Karpas-422 (cell line): ENCODE measurements at regions not wholly inside any gene's neighbourhood (a gene's known extent, or its start where the extent isn't known, plus 50 kb on each side); places are given as distances from the start of the nearest gene placed in this dataset.

ENCODE experiments used
- DNase-seq: peaks from one replicate; pipeline ENCODE4 v3.0.0-alpha.2; 2015
- H2AFZ ChIP-seq: fragments of 200-600 bp; sonication (generic); 2 replicates; pipeline ENCODE4 v1.6.1; 2014; ENCODE audit warnings: antibody characterized with exemption, low read length, mixed read lengths
- H3K27ac ChIP-seq: fragments of 200-600 bp; sonication (generic); 2 replicates; pipeline ENCODE4 v1.5.1; 2014; ENCODE audit warnings: mild to moderate bottlenecking, low read length, moderate library complexity
- H3K27me3 ChIP-seq: fragments of 200-600 bp; sonication (generic); 2 replicates; pipeline ENCODE4 v1.6.1; 2014; ENCODE audit warnings: low read length, mixed read lengths
- H3K36me3 ChIP-seq: fragments of 200-600 bp; sonication (generic); 2 replicates; pipeline ENCODE4 v1.6.1; 2014; ENCODE audit warnings: low read length, mixed read lengths; ENCODE audit not compliant: insufficient read depth
- H3K4me1 ChIP-seq: fragments of 200-600 bp; sonication (generic); 2 replicates; pipeline ENCODE4 v1.6.1; 2014; ENCODE audit warnings: mild to moderate bottlenecking, low read length, mixed read lengths
- H3K4me2 ChIP-seq: fragments of 200-600 bp; sonication (generic); 2 replicates; pipeline ENCODE4 v1.6.1; 2014; ENCODE audit warnings: low read length, low read depth, mild to moderate bottlenecking; ENCODE audit not compliant: poor library complexity, severe bottlenecking
- H3K4me3 ChIP-seq: fragments of 200-600 bp; sonication (generic); 2 replicates; pipeline ENCODE4 v1.5.1; 2014; ENCODE audit warnings: mild to moderate bottlenecking, antibody characterized with exemption, low read length, mixed read lengths
- H3K79me2 ChIP-seq: fragments of 200-600 bp; sonication (generic); 2 replicates; pipeline ENCODE4 v1.6.1; 2014; ENCODE audit warnings: mild to moderate bottlenecking, low read length, mixed read lengths
- H3K9ac ChIP-seq: fragments of 200-600 bp; sonication (generic); 2 replicates; pipeline ENCODE4 v1.6.0; 2014; ENCODE audit warnings: low read length
- H3K9me2 ChIP-seq: fragments of 200-600 bp; sonication (generic), shearing (Covaris generic); replicated peaks from 2 replicates; pipeline ENCODE4 v1.6.0; 2014; ENCODE audit warnings: mild to moderate bottlenecking, low read length, moderate library complexity; ENCODE audit not compliant: insufficient read depth
- H3K9me3 ChIP-seq: fragments of 300-700, 200-600 bp; sonication (generic); 2 replicates; pipeline ENCODE4 v1.6.1; 2014; ENCODE audit warnings: low read length, mixed read lengths
- H4K20me1 ChIP-seq: fragments of 200-600 bp; sonication (generic); 2 replicates; pipeline ENCODE4 v1.6.1; 2014; ENCODE audit warnings: mild to moderate bottlenecking, antibody characterized with exemption, low read length, low read depth; ENCODE audit not compliant: insufficient read depth

DNA sequence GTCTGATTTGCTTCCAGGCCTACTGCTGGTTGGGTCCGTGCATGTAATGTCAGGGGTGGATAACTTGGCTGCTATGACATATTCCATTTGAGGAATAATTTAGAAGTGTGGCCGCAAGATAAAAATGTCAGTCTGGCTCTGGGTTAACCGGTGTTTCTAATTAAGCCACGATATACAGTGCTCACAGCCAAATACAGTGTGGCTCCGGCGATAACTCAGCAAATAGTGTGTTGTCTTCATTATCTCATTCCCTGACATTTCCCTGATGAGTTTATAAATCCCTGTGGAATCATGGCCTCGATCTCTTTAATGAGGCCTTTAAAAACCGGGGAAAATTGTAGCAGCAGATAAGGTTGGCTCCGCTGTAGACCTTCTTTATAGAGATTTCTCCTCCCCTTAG is 1125.0 kb downstream of the TYW1 start:
- no peak overlapping the region for H2AFZ ChIP-seq
- H3K9ac ChIP-seq = no peak overlapping the region
- no peak overlapping the region for H3K4me2 ChIP-seq
- no peak for DNase-seq
- peaks cover 10% of the 10 kb centered on the region for H3K9me3 ChIP-seq
- no peaks in the 10 kb centered on the region for H3K4me1 ChIP-seq
- no peaks in the 10 kb centered on the region for H3K9me2 ChIP-seq
- no peak overlapping the region for H3K27ac ChIP-seq
- H3K4me3 ChIP-seq = no peak overlapping the region
- H4K20me1 ChIP-seq = no peaks in the 10 kb centered on the region
- no peaks in the 10 kb centered on the region for H3K27me3 ChIP-seq
- H3K79me2 ChIP-seq = no peaks in the 10 kb centered on the region
- no peaks in the 10 kb centered on the region for H3K36me3 ChIP-seq

DNA sequence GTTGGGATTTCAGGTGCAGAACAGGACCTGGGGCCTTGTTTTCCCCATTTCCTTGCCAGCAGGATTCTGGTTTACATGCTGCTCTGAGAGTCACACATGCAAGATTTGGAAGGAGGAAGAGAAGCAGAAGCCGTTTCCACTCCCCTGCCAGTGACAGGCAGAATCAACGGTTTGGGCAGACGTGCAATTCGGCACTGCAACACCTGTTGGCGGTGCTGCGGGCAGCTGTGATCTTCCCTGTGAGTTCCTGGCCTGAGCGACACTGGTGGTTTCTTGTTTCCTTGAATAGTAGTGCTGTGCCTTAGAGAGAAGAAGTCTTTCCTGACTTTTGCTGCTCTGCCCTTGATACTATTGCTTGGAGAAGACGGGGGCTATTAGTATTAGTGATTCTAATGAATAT is 1126.2 kb downstream of the TYW1 start:
- H3K4me2 ChIP-seq = no peak overlapping the region
- no peaks in the 10 kb centered on the region for H3K9me2 ChIP-seq
- H3K4me1 ChIP-seq = no peaks in the 10 kb centered on the region
- no peaks in the 10 kb centered on the region for H3K27me3 ChIP-seq
- no peak overlapping the region for H3K4me3 ChIP-seq
- H3K9ac ChIP-seq = no peak overlapping the region
- no peaks in the 10 kb centered on the region for H4K20me1 ChIP-seq
- DNase-seq = no peak
- H3K36me3 ChIP-seq = no peaks in the 10 kb centered on the region
- peaks cover 10% of the 10 kb centered on the region for H3K9me3 ChIP-seq
- H3K27ac ChIP-seq = no peak overlapping the region
- no peak overlapping the region for H2AFZ ChIP-seq
- no peaks in the 10 kb centered on the region for H3K79me2 ChIP-seq

DNA sequence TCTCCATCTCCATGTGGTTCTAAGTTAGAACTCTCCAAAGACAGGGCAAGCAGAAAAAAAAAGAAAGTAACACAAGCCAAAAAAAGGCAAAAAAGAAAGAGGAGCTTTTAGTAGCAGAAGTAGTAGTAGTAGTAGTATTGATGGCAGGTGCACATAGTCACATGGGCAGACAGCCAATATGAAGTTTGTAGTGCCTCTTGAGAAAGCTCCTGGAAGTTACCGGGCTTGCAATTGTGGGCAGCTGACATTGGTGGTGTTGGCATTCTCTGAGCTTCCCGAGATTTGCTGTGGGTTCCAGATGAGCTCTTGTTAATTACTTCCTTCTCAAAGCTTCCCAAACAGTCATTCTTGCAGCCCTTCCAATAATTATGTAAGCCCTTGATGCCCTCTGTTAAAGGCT is 1128.5 kb downstream of the TYW1 start:
- no peaks in the 10 kb centered on the region for H3K4me1 ChIP-seq
- no peaks in the 10 kb centered on the region for H3K79me2 ChIP-seq
- H3K9ac ChIP-seq = no peak overlapping the region
- H3K4me3 ChIP-seq = no peak overlapping the region
- no peak overlapping the region for H3K4me2 ChIP-seq
- H3K9me2 ChIP-seq = no peaks in the 10 kb centered on the region
- no peaks in the 10 kb centered on the region; the same call in 1 of the 2 replicates for H3K9me3 ChIP-seq
- H2AFZ ChIP-seq = no peak overlapping the region
- H4K20me1 ChIP-seq = no peaks in the 10 kb centered on the region
- H3K27ac ChIP-seq = no peak overlapping the region
- no peak for DNase-seq
- no peaks in the 10 kb centered on the region for H3K27me3 ChIP-seq
- no peaks in the 10 kb centered on the region for H3K36me3 ChIP-seq

DNA sequence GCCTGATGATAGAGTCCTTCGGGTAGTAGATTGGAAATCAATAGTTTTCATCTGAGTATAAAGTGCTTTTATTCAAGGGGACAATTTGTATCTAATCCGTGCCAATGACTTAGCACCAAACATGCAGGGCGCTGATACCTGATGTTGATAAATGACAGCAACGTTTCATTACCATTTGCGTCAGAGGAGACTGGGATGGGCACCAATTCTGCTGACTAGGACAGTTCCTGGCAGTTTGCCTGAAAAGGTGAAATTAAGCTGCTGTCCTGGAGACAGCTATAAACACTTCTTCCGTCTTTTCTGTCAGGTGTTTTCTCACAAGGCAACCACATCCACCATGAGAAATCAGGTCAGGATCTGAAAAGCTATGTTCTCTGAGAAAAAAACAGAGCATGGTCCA is 1136.4 kb downstream of the TYW1 start:
- no peaks in the 10 kb centered on the region for H3K36me3 ChIP-seq
- H3K79me2 ChIP-seq = no peaks in the 10 kb centered on the region
- DNase-seq = no peak
- H3K9ac ChIP-seq = no peak overlapping the region
- no peak overlapping the region for H2AFZ ChIP-seq
- H3K27me3 ChIP-seq = no peaks in the 10 kb centered on the region
- H3K4me3 ChIP-seq = no peak overlapping the region
- no peak overlapping the region for H3K27ac ChIP-seq
- no peaks in the 10 kb centered on the region for H4K20me1 ChIP-seq
- no peaks in the 10 kb centered on the region for H3K9me3 ChIP-seq
- no peaks in the 10 kb centered on the region for H3K9me2 ChIP-seq
- H3K4me1 ChIP-seq = no peaks in the 10 kb centered on the region
- no peak overlapping the region for H3K4me2 ChIP-seq

DNA sequence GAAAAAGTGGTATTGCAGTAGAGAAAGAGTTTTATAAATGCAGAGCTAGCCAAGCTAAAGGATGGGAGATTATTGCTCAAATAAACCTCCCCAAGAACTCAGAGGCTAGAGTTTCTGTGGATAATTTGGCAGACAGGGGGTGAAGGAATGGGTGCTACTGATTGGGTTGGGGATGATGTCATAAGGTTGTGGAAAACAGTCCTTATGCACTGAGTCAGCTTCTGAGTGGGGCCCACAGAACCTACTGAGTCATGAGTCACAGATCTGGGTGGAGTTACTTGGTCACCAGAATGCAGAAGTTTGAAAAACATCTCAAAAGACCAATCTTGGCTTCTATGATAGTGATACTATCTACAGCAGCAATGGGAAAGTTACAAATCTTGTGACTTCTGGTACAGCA is 1146.7 kb downstream of the TYW1 start:
- Histone ChIP-seq H3K36me3 (no peaks in the 10 kb centered on the region; the same call in 1 of the 2 replicates), H3K9me3 (no peaks in the 10 kb centered on the region), H3K4me2 (no peak overlapping the region), H3K27me3 (no peaks in the 10 kb centered on the region), H2AFZ (no peak overlapping the region), H3K4me3 (no peak overlapping the region), H3K9me2 (no peaks in the 10 kb centered on the region), H3K9ac (no peak overlapping the region), H3K79me2 (no peaks in the 10 kb centered on the region), H4K20me1 (no peaks in the 10 kb centered on the region), H3K4me1 (no peaks in the 10 kb centered on the region), H3K27ac (no peak overlapping the region)
- DNase-seq = no peak

DNA sequence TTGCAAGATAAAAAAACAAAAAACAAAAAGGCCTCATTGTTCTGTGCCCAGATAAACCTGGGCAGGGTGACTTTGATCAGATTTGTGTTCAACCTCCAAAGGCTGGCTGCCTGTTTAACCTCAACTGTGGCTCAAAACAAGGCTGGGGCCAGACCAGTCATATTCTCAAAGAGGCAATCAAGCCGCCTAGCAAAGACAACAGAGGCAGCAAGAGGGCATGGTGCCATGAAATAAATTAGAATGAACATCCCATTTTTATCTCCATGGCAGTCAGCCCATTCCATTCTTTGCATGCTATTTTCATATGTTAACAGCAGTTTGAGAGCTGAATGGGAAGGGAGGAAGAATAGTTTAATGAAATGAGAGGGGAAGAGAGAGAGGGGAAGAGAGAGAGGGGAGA is 1150.3 kb downstream of the TYW1 start:
- H3K4me3 ChIP-seq = no peak overlapping the region
- DNase-seq = no peak
- H3K27ac ChIP-seq = no peak overlapping the region
- H3K9me3 ChIP-seq = no peaks in the 10 kb centered on the region
- H3K4me2 ChIP-seq = no peak overlapping the region
- no peaks in the 10 kb centered on the region for H3K4me1 ChIP-seq
- H3K79me2 ChIP-seq = no peaks in the 10 kb centered on the region
- H3K9me2 ChIP-seq = no peaks in the 10 kb centered on the region
- no peaks in the 10 kb centered on the region for H4K20me1 ChIP-seq
- no peak overlapping the region for H3K9ac ChIP-seq
- H3K27me3 ChIP-seq = no peaks in the 10 kb centered on the region
- no peak overlapping the region for H2AFZ ChIP-seq
- no peaks in the 10 kb centered on the region; the same call in 1 of the 2 replicates for H3K36me3 ChIP-seq

DNA sequence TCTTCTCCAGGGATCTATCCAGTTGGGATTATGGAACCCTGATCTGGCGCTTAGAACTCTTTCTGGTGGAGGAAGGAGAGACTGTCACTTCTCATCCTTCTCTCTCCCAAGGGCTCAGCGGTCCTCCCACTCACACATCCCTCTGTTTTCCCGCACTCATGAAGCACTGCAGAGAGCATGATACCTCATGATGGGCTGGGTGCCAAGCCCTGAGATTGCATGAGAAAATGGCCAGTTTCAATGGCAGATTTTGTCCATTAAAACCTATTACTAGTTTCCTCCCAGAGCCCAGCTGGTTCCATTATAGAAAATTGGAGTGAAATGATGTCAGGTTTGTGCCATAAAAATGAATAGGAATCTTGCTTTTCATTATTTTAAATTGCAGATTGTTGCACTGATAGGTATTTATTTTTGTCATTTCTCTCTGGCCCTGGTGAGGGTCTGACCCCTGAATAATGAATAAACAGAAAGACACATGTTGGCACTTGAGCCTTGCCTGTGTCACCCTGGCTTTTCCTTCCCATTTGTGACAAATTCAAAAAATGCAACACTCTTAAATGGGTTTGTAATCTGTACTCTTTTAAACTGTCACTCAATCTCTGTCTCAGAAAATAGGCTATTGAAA is 1151.1 kb downstream of the TYW1 start:
- Histone ChIP-seq H4K20me1 (no peaks in the 10 kb centered on the region), H3K9me3 (no peaks in the 10 kb centered on the region), H3K9ac (no peak overlapping the region), H3K4me1 (no peaks in the 10 kb centered on the region), H3K4me3 (no peak overlapping the region), H3K36me3 (no peaks in the 10 kb centered on the region; the same call in 1 of the 2 replicates), H3K9me2 (no peaks in the 10 kb centered on the region), H3K27me3 (no peaks in the 10 kb centered on the region), H3K4me2 (no peak overlapping the region), H2AFZ (no peak overlapping the region), H3K79me2 (no peaks in the 10 kb centered on the region), H3K27ac (no peak overlapping the region)
- no peak for DNase-seq

DNA sequence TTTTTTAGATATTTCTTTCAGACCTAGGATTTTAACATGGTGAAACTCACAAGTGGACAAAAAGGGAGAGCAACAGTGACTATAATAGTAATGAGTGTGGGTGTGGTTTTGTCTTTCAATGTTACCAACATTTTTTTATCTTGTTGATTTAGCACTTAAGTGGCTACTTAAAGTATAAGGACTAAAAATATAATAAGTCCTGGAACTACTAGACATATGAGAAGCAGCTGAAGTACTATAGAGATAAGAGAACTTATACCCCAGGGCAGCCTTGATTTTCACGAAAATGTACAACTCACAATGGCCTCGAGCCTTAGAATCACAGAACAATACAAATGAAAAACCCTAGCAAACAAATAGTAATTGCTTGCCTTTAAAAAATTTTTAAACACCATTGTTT is 1151.8 kb downstream of the TYW1 start:
- no peak overlapping the region for H3K9ac ChIP-seq
- H3K79me2 ChIP-seq = no peaks in the 10 kb centered on the region
- H3K4me2 ChIP-seq = no peak overlapping the region
- no peaks in the 10 kb centered on the region; the same call in 1 of the 2 replicates for H3K36me3 ChIP-seq
- no peak for DNase-seq
- H4K20me1 ChIP-seq = no peaks in the 10 kb centered on the region
- H3K4me3 ChIP-seq = no peak overlapping the region
- no peaks in the 10 kb centered on the region for H3K27me3 ChIP-seq
- no peak overlapping the region for H3K27ac ChIP-seq
- no peaks in the 10 kb centered on the region for H3K9me2 ChIP-seq
- no peaks in the 10 kb centered on the region for H3K4me1 ChIP-seq
- H2AFZ ChIP-seq = no peak overlapping the region
- H3K9me3 ChIP-seq = no peaks in the 10 kb centered on the region

DNA sequence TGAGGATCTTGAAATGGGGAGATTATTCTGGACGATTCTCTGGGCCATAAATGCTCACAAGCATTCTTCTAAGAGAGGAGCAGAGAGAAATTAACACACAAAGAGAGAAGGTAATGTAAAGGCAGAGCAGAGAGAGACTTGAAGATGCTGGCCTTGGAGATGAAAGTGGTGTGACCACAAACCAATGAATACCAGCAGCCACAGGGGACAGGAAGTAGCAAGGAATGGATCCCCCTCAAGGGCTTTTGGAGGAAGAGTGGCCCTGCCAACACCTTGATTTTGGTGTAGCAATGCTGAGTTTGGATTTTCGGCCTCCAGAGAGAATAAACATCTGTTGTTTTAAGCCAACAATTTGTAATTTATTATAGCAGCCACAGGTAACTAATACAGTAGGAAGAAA is 1155.6 kb downstream of the TYW1 start:
- Histone ChIP-seq H3K4me3 (no peak overlapping the region), H3K9me3 (no peaks in the 10 kb centered on the region), H3K27me3 (no peaks in the 10 kb centered on the region), H2AFZ (no peak overlapping the region), H4K20me1 (no peaks in the 10 kb centered on the region), H3K36me3 (no peaks in the 10 kb centered on the region), H3K4me1 (no peaks in the 10 kb centered on the region), H3K27ac (no peak overlapping the region), H3K9ac (no peak overlapping the region), H3K79me2 (no peaks in the 10 kb centered on the region), H3K4me2 (no peak overlapping the region), H3K9me2 (no peaks in the 10 kb centered on the region)
- DNase-seq = no peak
